Thoracic aorta (tissue), 2 donors: ENCODE measurements at regions not wholly inside any gene's neighbourhood (a gene's known extent, or its start where the extent isn't known, plus 50 kb on each side); places are given as distances from the start of the nearest gene placed in this dataset.

Source experiments
- ATAC-seq: fragments of 150-250 bp; one replicate; pipeline ENCODE4 v1.8.0; 2017; ENCODE audit warnings: low read depth; ENCODE audit not compliant: insufficient number of reproducible peaks, low FRiP score
- DNase-seq: peaks from one replicate; pipeline ENCODE4 v3.0.0-alpha.2; 2020; ENCODE audit warnings: low spot score
- H3K27ac ChIP-seq, 2 donors: fragments of 200-600 bp; sonication (generic); 1 replicate in 1 of 2; 2 replicates in 1 of 2; pipeline ENCODE4 v1.5.1; 2016; ENCODE audit warnings: mild to moderate bottlenecking in 2 of 2, moderate library complexity in 2 of 2
- H3K27me3 ChIP-seq: fragments of 200-600 bp; sonication (generic); replicated peaks from 2 replicates; pipeline ENCODE4 v1.6.0; 2016; ENCODE audit warnings: mild to moderate bottlenecking; ENCODE audit not compliant: insufficient read depth
- H3K36me3 ChIP-seq: fragments of 200-600 bp; sonication (generic); one replicate; pipeline ENCODE4 v1.5.1; 2016
- H3K4me1 ChIP-seq, 2 donors: fragments of 200-600 bp; sonication (generic); 1 replicate in 1 of 2; 2 replicates in 1 of 2; pipeline versions ENCODE4 v1.5.1 to v1.6.0; 2016; ENCODE audit warnings: low read depth in 2 of 2, mild to moderate bottlenecking in 1 of 2; ENCODE audit not compliant: control insufficient read depth in 1 of 2
- H3K4me3 ChIP-seq: fragments of 200-600 bp; sonication (generic); 2 replicates; pipeline ENCODE4 v1.5.1; 2016; ENCODE audit warnings: mild to moderate bottlenecking
- H3K9me3 ChIP-seq: fragments of 200-600 bp; sonication (generic); 2 replicates; pipeline ENCODE4 v1.5.1; 2016
- TF ChIP-seq, protein P1 (sequence below): fragments of 200-600 bp; sonication (generic); IDR thresholded peaks from one replicate; pipeline ENCODE4 v1.5.1; 2019; ENCODE audit warnings: antibody characterized with exemption

- Histone ChIP-seq H3K27me3 (no peaks in the 10 kb centered on the region), H3K4me1 (no peaks in the 10 kb centered on the region), H3K36me3 (no peaks in the 10 kb centered on the region), H3K9me3 (no peaks in the 10 kb centered on the region), H3K4me3 (no peak overlapping the region), H3K27ac (no peak overlapping the region)
- TF ChIP-seq, protein P1, sequence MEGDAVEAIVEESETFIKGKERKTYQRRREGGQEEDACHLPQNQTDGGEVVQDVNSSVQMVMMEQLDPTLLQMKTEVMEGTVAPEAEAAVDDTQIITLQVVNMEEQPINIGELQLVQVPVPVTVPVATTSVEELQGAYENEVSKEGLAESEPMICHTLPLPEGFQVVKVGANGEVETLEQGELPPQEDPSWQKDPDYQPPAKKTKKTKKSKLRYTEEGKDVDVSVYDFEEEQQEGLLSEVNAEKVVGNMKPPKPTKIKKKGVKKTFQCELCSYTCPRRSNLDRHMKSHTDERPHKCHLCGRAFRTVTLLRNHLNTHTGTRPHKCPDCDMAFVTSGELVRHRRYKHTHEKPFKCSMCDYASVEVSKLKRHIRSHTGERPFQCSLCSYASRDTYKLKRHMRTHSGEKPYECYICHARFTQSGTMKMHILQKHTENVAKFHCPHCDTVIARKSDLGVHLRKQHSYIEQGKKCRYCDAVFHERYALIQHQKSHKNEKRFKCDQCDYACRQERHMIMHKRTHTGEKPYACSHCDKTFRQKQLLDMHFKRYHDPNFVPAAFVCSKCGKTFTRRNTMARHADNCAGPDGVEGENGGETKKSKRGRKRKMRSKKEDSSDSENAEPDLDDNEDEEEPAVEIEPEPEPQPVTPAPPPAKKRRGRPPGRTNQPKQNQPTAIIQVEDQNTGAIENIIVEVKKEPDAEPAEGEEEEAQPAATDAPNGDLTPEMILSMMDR: no peak
- no peak for ATAC-seq
- DNase-seq: no peak
These were observed 208.8 kb upstream of the TAS2R1 start for GRCh38 chr5:9838916-9839315.

- Histone ChIP-seq H3K4me1 (no peaks in the 10 kb centered on the region), H3K36me3 (no peaks in the 10 kb centered on the region), H3K27me3 (no peaks in the 10 kb centered on the region), H3K27ac (no peak overlapping the region), H3K4me3 (no peak overlapping the region), H3K9me3 (no peaks in the 10 kb centered on the region)
- ATAC-seq: no peak
- TF ChIP-seq, protein P1: no peak
- DNase-seq: no peak
These were observed 205.0 kb upstream of the TAS2R1 start for GRCh38 chr5:9834871-9835770.

- DNase-seq: no peak
- no peak for ATAC-seq
- no peak overlapping the region for H3K27ac ChIP-seq
These were observed 203.7 kb upstream of the TAS2R1 start for GRCh38 chr5:9833871-9834270.

DNA sequence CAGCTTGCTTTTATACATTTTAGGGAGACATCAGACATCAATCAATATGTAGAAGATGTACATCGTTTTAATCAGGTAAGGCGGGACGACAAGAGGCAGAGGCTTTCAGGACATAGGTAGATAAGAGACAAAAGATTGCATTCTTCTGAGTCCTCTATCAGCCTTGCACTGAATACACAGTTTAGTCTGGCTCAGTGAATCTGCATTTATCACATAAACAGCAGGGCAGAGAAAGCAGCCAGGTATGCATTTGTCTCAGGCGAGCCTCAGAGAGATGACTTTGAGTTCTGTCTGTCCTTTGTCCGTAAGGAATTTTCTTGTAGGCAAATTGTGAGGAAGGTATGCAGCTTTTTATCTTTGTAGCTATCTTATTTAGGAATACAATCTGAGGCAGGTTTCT lies 202.8 kb upstream of the TAS2R1 start:
- H3K27me3 ChIP-seq: no peaks in the 10 kb centered on the region

More at GRCh38 chr5:9833871-9834270, 203.7 kb upstream of the TAS2R1 start:
- Histone ChIP-seq H3K4me1 (no peaks in the 10 kb centered on the region), H3K4me3 (no peak overlapping the region), H3K9me3 (no peaks in the 10 kb centered on the region), H3K36me3 (no peaks in the 10 kb centered on the region), H3K27me3 (no peaks in the 10 kb centered on the region)
- TF ChIP-seq, protein P1: no peak

GRCh38 chr5:9831823-9832222 lies 201.7 kb upstream of the TAS2R1 start:
- H3K27ac ChIP-seq: no peak overlapping the region
- no peaks in the 10 kb centered on the region for H3K9me3 ChIP-seq
- no peaks in the 10 kb centered on the region for H3K27me3 ChIP-seq
- no peak for DNase-seq
- no peaks in the 10 kb centered on the region for H3K4me1 ChIP-seq
- no peaks in the 10 kb centered on the region for H3K36me3 ChIP-seq
- TF ChIP-seq, protein P1: no peak
- no peak for ATAC-seq
- H3K4me3 ChIP-seq: no peak overlapping the region

More for the DNA sequence above, 202.8 kb upstream of the TAS2R1 start:
- no peak overlapping the region for H3K27ac ChIP-seq
- no peaks in the 10 kb centered on the region for H3K4me1 ChIP-seq
- no peak overlapping the region for H3K4me3 ChIP-seq
- ATAC-seq (no peak), DNase-seq (no peak)
- no peaks in the 10 kb centered on the region for H3K9me3 ChIP-seq
- no peaks in the 10 kb centered on the region for H3K36me3 ChIP-seq
- TF ChIP-seq, protein P1: no peak
